Gastroesophageal sphincter (tissue), 4 donors: ENCODE measurements at regions not wholly inside any gene's neighbourhood (a gene's known extent, or its start where the extent isn't known, plus 50 kb on each side); places are given as distances from the start of the nearest gene placed in this dataset.
"Not testable (repeated sequence)": the region's sequence is repeated elsewhere in the genome, so short reads cannot be mapped to it uniquely, and the experiment has no call there.

ENCODE experiments used
- ATAC-seq: fragments of 150-250 bp; one replicate; pipeline ENCODE4 v1.9.1; 2016; ENCODE audit warnings: mild to moderate bottlenecking, moderate library complexity
- H3K27ac ChIP-seq, 4 donors: fragments of 200-600 bp; sonication (generic) in 3 of 4; 1 replicate in 3 of 4; 2 replicates in 1 of 4; pipeline ENCODE4 v1.5.1; 2016 to 2019
- H3K27me3 ChIP-seq: fragments of 200-600 bp; sonication (generic); one replicate; pipeline ENCODE4 v1.5.1; 2019
- H3K36me3 ChIP-seq, 2 donors: fragments of 200-600 bp; sonication (generic); one replicate each; pipeline ENCODE4 v1.5.1; 2019; ENCODE audit warnings: control low read depth in 1 of 2
- H3K4me1 ChIP-seq, 3 donors: fragments of 200-600 bp; sonication (generic); 1 replicate in 2 of 3; 2 replicates in 1 of 3; pipeline ENCODE4 v1.5.1; 2016 to 2019; ENCODE audit warnings: control low read depth in 2 of 3
- H3K4me3 ChIP-seq, 2 donors: fragments of 200-600 bp; sonication (generic); one replicate each; pipeline ENCODE4 v1.5.1; 2019; ENCODE audit warnings: mild to moderate bottlenecking in 1 of 2, moderate library complexity in 1 of 2
- H3K9me3 ChIP-seq, 3 donors: fragments of 200-600 bp; sonication (generic); one replicate each; pipeline ENCODE4 v1.5.1; 2017 to 2019; ENCODE audit warnings: control low read depth in 2 of 3
- EP300 ChIP-seq: sonication (generic); formaldehyde crosslinking; IDR thresholded peaks from one replicate; pipeline ENCODE4 v1.6.1; 2017; ENCODE audit warnings: antibody characterized with exemption, mild to moderate bottlenecking
- POLR2A ChIP-seq, 2 donors: fragments of 450-650 bp; IDR thresholded peaks; one replicate each; pipeline ENCODE4 v1.6.1; 2017; ENCODE audit warnings: antibody characterized with exemption in 2 of 2, mild to moderate bottlenecking in 2 of 2, moderate library complexity in 1 of 2
- POLR2AphosphoS5 ChIP-seq: sonication (generic); formaldehyde crosslinking; IDR thresholded peaks from one replicate; pipeline ENCODE4 v1.6.1; 2017; ENCODE audit warnings: antibody characterized with exemption
- WGBS, 2 donors: methylation state at CpG; one replicate each; pipeline ENCODE4 v1.1.5; 2018; ENCODE audit warnings: low coverage in 1 of 2; 5-methylcytosine and 5-hydroxymethylcytosine counted together
- TF ChIP-seq, protein P1 (sequence below), 4 experiments: fragments of 200-600 bp in 2 of 4; fragments of 450-650 bp in 2 of 4; sonication (generic) in 1 of 4; IDR thresholded peaks; one replicate each; pipeline ENCODE4 v1.5.1; 2017 to 2019; ENCODE audit warnings: antibody characterized with exemption in 4 of 4, mild to moderate bottlenecking in 2 of 4, moderate library complexity in 2 of 4

DNA sequence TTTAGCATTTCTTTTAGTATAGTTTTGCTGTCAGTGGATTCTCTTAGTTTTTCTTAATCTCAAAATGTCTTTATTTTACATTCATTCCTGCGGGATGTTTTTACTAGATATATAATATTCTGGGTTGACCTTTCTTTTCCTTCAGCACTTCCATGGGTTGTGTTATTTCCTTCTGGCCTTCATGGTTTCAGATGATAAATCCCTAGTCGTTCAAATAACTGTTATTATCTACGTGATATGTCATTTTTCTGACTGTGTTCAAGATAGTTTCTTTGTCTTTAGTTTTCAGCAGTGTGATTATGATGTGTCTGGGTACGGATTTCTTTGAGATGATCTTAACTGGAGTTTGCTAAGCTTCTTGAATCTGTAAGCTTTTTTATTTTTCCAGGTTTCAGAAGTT is 75.7 kb upstream of the ELN start:
- H3K9me3 ChIP-seq = peaks cover 0 to 15% (median 0%) of the 10 kb centered on the region in 3 donors
- TF ChIP-seq POLR2AphosphoS5 (no peak), POLR2A (IDR thresholded peaks at IDR 0.05) (no peak), EP300 (no peak)
- H3K36me3 ChIP-seq = no peaks in the 10 kb centered on the region
- no peak overlapping the region for H3K4me3 ChIP-seq
- no peaks in the 10 kb centered on the region for H3K27me3 ChIP-seq
- 68 to 80% methylated on average over 4 of the region's 4 CpGs for WGBS, 2 donors
- ATAC-seq = no peak
- H3K27ac ChIP-seq = no peak overlapping the region
- no peaks in the 10 kb centered on the region for H3K4me1 ChIP-seq

DNA sequence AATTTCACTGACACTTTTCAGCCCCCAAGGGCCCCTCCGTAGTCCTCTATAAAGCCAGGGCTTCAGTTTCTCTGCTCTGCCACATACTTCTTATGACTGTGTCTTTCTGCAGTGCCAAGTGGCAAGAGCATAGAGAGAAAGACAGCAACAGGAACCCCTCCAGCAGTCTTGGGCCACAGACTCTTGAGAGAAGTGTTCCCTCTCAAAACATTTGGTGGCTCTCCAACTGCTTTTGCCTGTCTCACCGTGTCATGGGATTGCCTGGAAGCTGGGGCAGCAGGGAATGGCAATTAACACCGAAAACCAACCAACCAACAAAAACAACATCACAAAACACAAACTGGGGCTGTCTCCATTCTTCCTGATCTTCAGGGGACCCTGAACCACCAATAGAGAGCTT is 73.8 kb upstream of the ELN start:
- Histone ChIP-seq H3K27ac (no peak overlapping the region), H3K36me3 (no peaks in the 10 kb centered on the region), H3K4me3 (no peak overlapping the region), H3K4me1 (no peaks in the 10 kb centered on the region), H3K9me3 (peaks cover 0 to 3% (median 0%) of the 10 kb centered on the region in 3 donors), H3K27me3 (no peaks in the 10 kb centered on the region)
- WGBS, 2 donors = 45 to 48% methylated on average over 2 of the region's 3 CpGs
- no peak for ATAC-seq
- no peak for TF ChIP-seq POLR2AphosphoS5
- no peak for TF ChIP-seq POLR2A (IDR thresholded peaks at IDR 0.05)
- TF ChIP-seq, protein P1, sequence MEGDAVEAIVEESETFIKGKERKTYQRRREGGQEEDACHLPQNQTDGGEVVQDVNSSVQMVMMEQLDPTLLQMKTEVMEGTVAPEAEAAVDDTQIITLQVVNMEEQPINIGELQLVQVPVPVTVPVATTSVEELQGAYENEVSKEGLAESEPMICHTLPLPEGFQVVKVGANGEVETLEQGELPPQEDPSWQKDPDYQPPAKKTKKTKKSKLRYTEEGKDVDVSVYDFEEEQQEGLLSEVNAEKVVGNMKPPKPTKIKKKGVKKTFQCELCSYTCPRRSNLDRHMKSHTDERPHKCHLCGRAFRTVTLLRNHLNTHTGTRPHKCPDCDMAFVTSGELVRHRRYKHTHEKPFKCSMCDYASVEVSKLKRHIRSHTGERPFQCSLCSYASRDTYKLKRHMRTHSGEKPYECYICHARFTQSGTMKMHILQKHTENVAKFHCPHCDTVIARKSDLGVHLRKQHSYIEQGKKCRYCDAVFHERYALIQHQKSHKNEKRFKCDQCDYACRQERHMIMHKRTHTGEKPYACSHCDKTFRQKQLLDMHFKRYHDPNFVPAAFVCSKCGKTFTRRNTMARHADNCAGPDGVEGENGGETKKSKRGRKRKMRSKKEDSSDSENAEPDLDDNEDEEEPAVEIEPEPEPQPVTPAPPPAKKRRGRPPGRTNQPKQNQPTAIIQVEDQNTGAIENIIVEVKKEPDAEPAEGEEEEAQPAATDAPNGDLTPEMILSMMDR (IDR thresholded peaks at IDR 0.05) = no peak
- no peak for TF ChIP-seq EP300

DNA sequence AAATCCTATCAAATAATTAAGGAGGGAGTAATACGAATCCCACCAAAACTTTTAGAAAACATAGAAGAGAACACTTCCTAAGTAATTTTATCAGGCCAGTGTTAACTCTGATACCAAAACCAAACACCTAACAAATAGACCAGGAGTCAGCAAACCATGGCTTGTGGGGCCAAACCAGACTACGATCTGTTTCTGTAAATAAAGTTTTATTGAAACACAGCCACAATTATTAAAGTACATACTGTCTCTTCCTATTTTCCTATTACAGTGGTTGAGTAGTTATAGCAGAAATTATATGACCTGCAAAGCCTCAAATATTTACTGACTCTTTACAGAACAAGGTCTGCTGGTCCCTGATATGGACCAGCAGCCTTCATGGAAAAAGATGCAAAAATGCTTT is 73.1 kb upstream of the ELN start:
- ATAC-seq = no peak
- 81 to 97% methylated on average over 2 of the region's 2 CpGs for WGBS, 2 donors
- no peaks in the 10 kb centered on the region for H3K9me3 ChIP-seq
- no peaks in the 10 kb centered on the region for H3K4me1 ChIP-seq
- TF ChIP-seq EP300 (no peak), POLR2AphosphoS5 (no peak), POLR2A (IDR thresholded peaks at IDR 0.05) (no peak)
- TF ChIP-seq, protein P1 (IDR thresholded peaks at IDR 0.05) = no peak
- no peaks in the 10 kb centered on the region for H3K36me3 ChIP-seq
- H3K4me3 ChIP-seq = no peak overlapping the region
- H3K27ac ChIP-seq = no peak overlapping the region
- no peaks in the 10 kb centered on the region for H3K27me3 ChIP-seq

DNA sequence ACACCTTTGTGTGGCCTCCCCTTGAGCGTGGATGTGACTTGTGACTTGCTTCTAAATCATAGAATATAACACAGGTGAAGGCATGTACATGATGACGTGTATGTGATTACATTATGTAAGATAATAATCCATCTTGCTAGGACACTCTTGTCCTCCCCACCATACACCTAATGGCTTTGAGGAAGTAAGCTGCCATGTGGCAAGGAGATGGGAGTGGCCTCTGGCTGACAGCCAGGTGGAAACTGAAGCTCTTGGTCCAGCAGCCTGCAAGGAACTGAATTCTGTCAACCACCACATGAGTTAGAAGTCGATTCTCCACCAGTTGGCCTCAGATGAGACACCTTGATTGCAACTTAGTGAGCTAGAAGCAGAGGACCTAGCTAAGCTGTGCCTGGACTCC is 67.4 kb upstream of the ELN start:
- TF ChIP-seq, protein P1 (IDR thresholded peaks at IDR 0.05) = no peak
- TF ChIP-seq POLR2A (IDR thresholded peaks at IDR 0.05) (no peak), POLR2AphosphoS5 (no peak), EP300 (no peak)
- no peak for ATAC-seq
- Histone ChIP-seq H3K27me3 (no peaks in the 10 kb centered on the region), H3K4me1 (no peaks in the 10 kb centered on the region), H3K4me3 (no peak overlapping the region), H3K36me3 (no peaks in the 10 kb centered on the region), H3K27ac (no peak overlapping the region), H3K9me3 (peaks cover 0 to 25% (median 0%) of the 10 kb centered on the region in 3 donors)
- WGBS, 2 donors = 69 to 90% methylated on average over 2 of the region's 3 CpGs

DNA sequence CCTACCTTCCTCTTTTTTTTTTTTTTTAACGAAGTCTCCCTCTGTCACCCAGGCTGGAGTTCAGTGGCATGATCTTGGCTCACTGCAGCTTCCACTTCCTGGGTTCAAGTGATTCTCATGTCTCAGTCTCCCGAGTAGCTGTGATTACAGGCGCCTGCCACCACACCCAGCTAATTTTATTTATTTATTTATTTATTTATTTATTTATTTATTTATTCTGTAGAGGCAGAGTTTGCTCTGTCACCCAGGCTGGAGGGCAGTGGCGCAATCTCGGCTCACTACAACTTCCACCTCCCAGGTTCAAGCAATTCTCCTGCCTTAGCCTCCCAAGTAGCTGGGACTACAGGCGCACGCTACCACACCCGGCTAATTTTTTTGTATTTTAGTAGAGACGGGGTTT is 66.0 kb upstream of the ELN start:
- ATAC-seq = not testable (repeated sequence)
- H3K9me3 ChIP-seq = peaks cover 0 to 25% (median 0%) of the 10 kb centered on the region in 3 donors
- 94% methylated on average over 9 of the region's 9 CpGs; no CpG with 5 or more reads in 1 of the 2 donors for WGBS, 2 donors

DNA sequence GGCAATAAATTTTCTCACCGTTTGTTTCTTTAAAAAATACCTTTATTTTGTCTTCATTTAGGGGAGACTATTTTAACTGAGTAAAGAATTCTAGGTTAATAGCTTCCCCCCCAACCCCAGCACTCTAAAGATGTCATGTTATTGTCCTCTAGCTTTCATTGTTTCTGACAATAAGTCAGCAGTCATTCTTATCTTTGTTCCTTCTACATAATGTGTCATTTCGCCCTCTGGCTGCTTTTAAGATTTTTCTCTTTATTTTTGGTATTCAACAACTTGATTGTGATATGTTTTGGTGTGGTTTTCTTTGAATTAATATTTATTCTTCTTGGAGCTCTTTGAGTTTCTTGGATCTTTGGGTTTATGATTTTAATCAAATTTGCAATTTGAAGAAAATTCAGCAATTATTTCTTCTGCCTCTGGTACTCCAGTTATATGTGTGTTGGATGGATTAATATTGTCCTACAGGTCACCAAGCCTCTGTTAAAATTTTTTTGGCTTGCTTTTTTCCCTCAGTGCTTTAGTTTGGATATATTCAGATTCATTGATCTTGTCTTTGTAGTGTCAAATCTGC is 64.6 kb upstream of the ELN start:
- 76 to 95% methylated on average over 2 of the region's 2 CpGs for WGBS, 2 donors
- Histone ChIP-seq H3K27ac (no peak overlapping the region), H3K4me3 (no peak overlapping the region), H3K4me1 (peaks cover 0 to 4% (median 0%) of the 10 kb centered on the region in 3 donors), H3K36me3 (no peaks in the 10 kb centered on the region), H3K27me3 (no peaks in the 10 kb centered on the region), H3K9me3 (peaks cover 0 to 25% (median 0%) of the 10 kb centered on the region in 3 donors)
- TF ChIP-seq EP300 = no peak
- TF ChIP-seq POLR2AphosphoS5 = no peak
- TF ChIP-seq, protein P1 (IDR thresholded peaks at IDR 0.05) = no peak
- TF ChIP-seq POLR2A (IDR thresholded peaks at IDR 0.05) = no peak
- ATAC-seq = no peak

More for the DNA sequence above, 66.0 kb upstream of the ELN start:
- H3K36me3 ChIP-seq, H3K27ac ChIP-seq, H3K27me3 ChIP-seq, H3K4me1 ChIP-seq, H3K4me3 ChIP-seq: not testable (repeated sequence)
